ENCODE measurements at regions not wholly inside any gene's neighbourhood (a gene's known extent, or its start where the extent isn't known, plus 50 kb on each side); places are given as distances from the start of the nearest gene placed in this dataset.

DNA sequence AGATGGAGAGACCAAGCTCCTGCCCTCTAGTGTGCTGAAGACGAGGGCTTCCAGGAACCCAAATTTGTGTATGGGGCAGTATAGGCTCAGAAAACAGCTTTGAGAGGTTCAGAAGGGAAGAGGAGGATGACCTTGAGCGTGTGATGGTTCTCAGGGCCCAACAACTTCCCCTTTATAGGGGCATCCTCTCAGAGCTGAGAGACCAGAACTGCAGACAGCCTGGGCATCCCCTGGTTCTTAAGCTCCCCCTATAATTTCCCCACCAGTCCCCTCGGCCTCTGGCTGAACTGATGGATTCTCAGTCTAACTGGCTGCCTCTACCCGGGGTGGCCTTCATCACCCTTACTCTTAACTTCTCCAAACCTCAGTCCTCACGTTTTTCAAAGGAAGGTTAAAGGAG is 167.5 kb downstream of the URI1 start:
- Histone ChIP-seq H3K4me3 (IDR thresholded peaks at IDR 0.05; ENCODE audit: insufficient read depth, low read depth, low read length) (no peak overlapping the region), H4K20me1 (ENCODE audit: insufficient read depth) (no peaks in the 10 kb centered on the region), H3K36me3 (ENCODE audit: insufficient read depth) (no peaks in the 10 kb centered on the region), H3K4me1 (ENCODE audit: low read depth, poor library complexity, severe bottlenecking) (no peaks in the 10 kb centered on the region), H2AFZ (ENCODE audit: low read depth) (no peak overlapping the region), H3K27ac (no peak overlapping the region), H3K9ac (no peak overlapping the region), H3K27me3 (ENCODE audit: insufficient read depth, low read depth) (no peaks in the 10 kb centered on the region), H3K4me2 (no peak overlapping the region), H3K79me2 (ENCODE audit: insufficient read depth, low read depth) (no peaks in the 10 kb centered on the region)
- TF ChIP-seq, protein P1, sequence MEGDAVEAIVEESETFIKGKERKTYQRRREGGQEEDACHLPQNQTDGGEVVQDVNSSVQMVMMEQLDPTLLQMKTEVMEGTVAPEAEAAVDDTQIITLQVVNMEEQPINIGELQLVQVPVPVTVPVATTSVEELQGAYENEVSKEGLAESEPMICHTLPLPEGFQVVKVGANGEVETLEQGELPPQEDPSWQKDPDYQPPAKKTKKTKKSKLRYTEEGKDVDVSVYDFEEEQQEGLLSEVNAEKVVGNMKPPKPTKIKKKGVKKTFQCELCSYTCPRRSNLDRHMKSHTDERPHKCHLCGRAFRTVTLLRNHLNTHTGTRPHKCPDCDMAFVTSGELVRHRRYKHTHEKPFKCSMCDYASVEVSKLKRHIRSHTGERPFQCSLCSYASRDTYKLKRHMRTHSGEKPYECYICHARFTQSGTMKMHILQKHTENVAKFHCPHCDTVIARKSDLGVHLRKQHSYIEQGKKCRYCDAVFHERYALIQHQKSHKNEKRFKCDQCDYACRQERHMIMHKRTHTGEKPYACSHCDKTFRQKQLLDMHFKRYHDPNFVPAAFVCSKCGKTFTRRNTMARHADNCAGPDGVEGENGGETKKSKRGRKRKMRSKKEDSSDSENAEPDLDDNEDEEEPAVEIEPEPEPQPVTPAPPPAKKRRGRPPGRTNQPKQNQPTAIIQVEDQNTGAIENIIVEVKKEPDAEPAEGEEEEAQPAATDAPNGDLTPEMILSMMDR (conservative IDR thresholded peaks at IDR 0.05; ENCODE audit: low read depth, low read length), result no peak

DNA sequence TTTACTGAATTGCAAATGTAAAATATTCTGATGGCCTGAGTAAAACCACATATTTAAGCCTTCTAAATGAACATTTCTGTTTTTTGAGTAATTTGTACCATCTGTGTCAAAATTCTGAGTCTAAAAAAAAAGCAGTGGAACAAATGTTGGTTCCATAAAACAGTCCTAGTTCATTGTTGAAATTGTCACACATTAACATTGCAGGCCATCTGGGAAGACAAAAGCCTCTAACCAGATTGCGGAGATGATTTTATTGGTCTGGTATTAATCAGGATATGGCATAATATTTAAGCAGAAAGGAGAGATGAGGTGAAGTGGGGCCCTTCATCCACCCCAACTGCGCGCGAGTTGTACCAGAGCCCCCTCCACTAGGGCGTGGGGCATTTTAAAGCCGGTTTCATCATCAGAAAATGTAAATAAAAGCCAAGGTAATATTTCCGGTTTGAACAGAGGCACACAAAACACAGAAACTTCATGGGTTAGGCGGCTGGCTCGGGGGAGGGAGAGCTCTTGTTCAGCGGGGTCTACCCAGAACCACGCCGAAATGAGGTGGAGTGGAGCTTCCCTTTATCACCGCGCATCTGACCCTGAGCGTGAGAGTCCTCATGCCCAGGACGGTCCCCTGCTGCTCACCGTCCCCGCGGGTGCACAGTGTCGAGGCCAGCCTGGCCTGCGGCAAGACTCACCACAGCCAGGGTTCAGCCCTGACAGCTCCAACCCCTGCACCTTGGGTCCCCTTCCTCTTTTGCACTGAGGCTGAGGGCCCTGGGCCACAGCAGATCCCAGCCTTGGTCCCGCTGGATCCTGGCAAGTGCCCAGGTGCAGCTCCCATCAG is 169.2 kb downstream of the URI1 start:
- no peak overlapping the region for H2AFZ ChIP-seq (ENCODE audit: low read depth)
- no peaks in the 10 kb centered on the region for H3K4me1 ChIP-seq (ENCODE audit: low read depth, poor library complexity, severe bottlenecking)
- TF ChIP-seq, protein P1 (conservative IDR thresholded peaks at IDR 0.05; ENCODE audit: low read depth, low read length), result no peak
- no peaks in the 10 kb centered on the region for H3K27me3 ChIP-seq (ENCODE audit: insufficient read depth, low read depth)
- H3K36me3 ChIP-seq (ENCODE audit: insufficient read depth), result no peaks in the 10 kb centered on the region
- no peak overlapping the region for H3K4me2 ChIP-seq
- H3K4me3 ChIP-seq (IDR thresholded peaks at IDR 0.05; ENCODE audit: insufficient read depth, low read depth, low read length), result no peak overlapping the region
- H3K27ac ChIP-seq, result no peak overlapping the region
- H3K9ac ChIP-seq, result no peak overlapping the region
- no peaks in the 10 kb centered on the region for H3K79me2 ChIP-seq (ENCODE audit: insufficient read depth, low read depth)
- H4K20me1 ChIP-seq (ENCODE audit: insufficient read depth), result no peaks in the 10 kb centered on the region

- Histone ChIP-seq H3K27me3 (ENCODE audit: insufficient read depth, low read depth) (no peaks in the 10 kb centered on the region), H3K4me1 (ENCODE audit: low read depth, poor library complexity, severe bottlenecking) (no peaks in the 10 kb centered on the region), H2AFZ (ENCODE audit: low read depth) (no peak overlapping the region), H3K27ac (no peak overlapping the region), H3K4me2 (no peak overlapping the region), H3K79me2 (ENCODE audit: insufficient read depth, low read depth) (no peaks in the 10 kb centered on the region), H3K9ac (no peak overlapping the region), H3K36me3 (ENCODE audit: insufficient read depth) (no peaks in the 10 kb centered on the region), H4K20me1 (ENCODE audit: insufficient read depth) (no peaks in the 10 kb centered on the region), H3K4me3 (IDR thresholded peaks at IDR 0.05; ENCODE audit: insufficient read depth, low read depth, low read length) (no peak overlapping the region)
- TF ChIP-seq, protein P1 (conservative IDR thresholded peaks at IDR 0.05; ENCODE audit: low read depth, low read length), result no peak
Measured at GRCh38 chr19:30112171-30112570, 170.1 kb downstream of the URI1 start.

DNA sequence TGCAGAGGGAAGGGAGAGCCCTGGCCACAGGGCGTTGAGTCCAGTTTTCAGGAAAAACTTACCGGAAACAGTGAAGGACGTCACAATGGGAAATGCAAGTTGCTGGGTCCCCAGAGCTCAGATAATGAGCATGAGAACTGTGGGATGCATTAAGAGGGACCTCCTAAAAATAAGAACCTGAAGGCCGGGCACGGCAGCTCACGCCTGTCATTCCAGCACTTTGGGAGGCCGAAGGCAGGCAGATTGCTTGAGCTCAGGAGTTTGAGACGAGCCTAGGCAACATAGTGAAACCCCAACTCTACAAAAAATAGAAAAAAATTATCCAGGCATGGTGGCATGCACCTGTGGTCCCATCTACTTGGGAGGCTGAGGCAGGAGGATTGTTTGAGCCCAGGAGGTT is 170.6 kb downstream of the URI1 start:
- H3K27me3 ChIP-seq (ENCODE audit: insufficient read depth, low read depth), result no peaks in the 10 kb centered on the region
- H3K4me1 ChIP-seq (ENCODE audit: low read depth, poor library complexity, severe bottlenecking), result no peaks in the 10 kb centered on the region
- no peaks in the 10 kb centered on the region for H3K79me2 ChIP-seq (ENCODE audit: insufficient read depth, low read depth)
- H3K4me2 ChIP-seq, result no peak overlapping the region
- TF ChIP-seq, protein P1 (conservative IDR thresholded peaks at IDR 0.05; ENCODE audit: low read depth, low read length), result no peak
- no peak overlapping the region for H2AFZ ChIP-seq (ENCODE audit: low read depth)
- no peaks in the 10 kb centered on the region for H3K36me3 ChIP-seq (ENCODE audit: insufficient read depth)
- no peak overlapping the region for H3K27ac ChIP-seq
- H4K20me1 ChIP-seq (ENCODE audit: insufficient read depth), result no peaks in the 10 kb centered on the region
- H3K9ac ChIP-seq, result no peak overlapping the region
- no peak overlapping the region for H3K4me3 ChIP-seq (IDR thresholded peaks at IDR 0.05; ENCODE audit: insufficient read depth, low read depth, low read length)
